ENCODE measurements at regions not wholly inside any gene's neighbourhood (a gene's known extent, or its start where the extent isn't known, plus 50 kb on each side); places are given as distances from the start of the nearest gene placed in this dataset.

DNA sequence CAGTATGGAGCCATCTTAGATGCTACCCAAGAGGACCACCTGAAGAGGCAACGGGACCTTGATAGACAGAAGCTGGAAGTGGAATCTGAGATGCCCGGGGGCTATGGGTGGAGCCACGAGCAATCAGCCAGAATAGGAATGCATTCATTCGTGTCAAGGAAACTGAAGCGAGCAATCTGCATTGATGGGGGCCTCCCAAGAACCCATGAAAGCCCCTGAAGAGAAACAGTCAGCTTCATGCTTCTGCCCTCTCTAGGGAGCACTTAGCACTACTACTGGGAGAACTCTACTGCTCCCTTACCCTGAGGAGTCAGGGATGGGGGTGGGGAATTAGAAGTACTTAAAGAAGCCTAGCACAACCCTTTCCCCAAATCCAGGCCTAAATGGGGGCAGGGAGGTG is 51.9 kb upstream of the TCERG1 start:
- TF ChIP-seq, protein P1, sequence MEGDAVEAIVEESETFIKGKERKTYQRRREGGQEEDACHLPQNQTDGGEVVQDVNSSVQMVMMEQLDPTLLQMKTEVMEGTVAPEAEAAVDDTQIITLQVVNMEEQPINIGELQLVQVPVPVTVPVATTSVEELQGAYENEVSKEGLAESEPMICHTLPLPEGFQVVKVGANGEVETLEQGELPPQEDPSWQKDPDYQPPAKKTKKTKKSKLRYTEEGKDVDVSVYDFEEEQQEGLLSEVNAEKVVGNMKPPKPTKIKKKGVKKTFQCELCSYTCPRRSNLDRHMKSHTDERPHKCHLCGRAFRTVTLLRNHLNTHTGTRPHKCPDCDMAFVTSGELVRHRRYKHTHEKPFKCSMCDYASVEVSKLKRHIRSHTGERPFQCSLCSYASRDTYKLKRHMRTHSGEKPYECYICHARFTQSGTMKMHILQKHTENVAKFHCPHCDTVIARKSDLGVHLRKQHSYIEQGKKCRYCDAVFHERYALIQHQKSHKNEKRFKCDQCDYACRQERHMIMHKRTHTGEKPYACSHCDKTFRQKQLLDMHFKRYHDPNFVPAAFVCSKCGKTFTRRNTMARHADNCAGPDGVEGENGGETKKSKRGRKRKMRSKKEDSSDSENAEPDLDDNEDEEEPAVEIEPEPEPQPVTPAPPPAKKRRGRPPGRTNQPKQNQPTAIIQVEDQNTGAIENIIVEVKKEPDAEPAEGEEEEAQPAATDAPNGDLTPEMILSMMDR (conservative IDR thresholded peaks at IDR 0.05): no peak
- TF ChIP-seq EZH2 (IDR thresholded peaks at IDR 0.05; ENCODE audit: low read depth): no peak

Measured in PC-9 (cell line).